Stimulated activated CD8-positive, alpha-beta memory T cell treated with anti-CD3 and anti-CD28 coated beads, Interleukin-15, amount 100 ng/mL, for 1 hour (primary cell): ENCODE measurements at regions not wholly inside any gene's neighbourhood (a gene's known extent, or its start where the extent isn't known, plus 50 kb on each side); places are given as distances from the start of the nearest gene placed in this dataset.

Source experiments
- DNase-seq: peaks from one replicate; pipeline ENCODE4 v3.0.0-alpha.2; 2020; ENCODE audit warnings: low read depth

GRCh38 chr18:2172881-2173280, 398.4 kb downstream of the METTL4 start:
- no peak for DNase-seq

GRCh38 chr18:2173486-2173885, 397.8 kb downstream of the METTL4 start:
- DNase-seq: no peak

GRCh38 chr18:2178036-2178435, 393.3 kb downstream of the METTL4 start:
- no peak for DNase-seq

- no peak for DNase-seq
These were observed 391.7 kb downstream of the METTL4 start for GRCh38 chr18:2179498-2180183.

- DNase-seq: no peak
These were observed 390.7 kb downstream of the METTL4 start for GRCh38 chr18:2180586-2180985.

DNA sequence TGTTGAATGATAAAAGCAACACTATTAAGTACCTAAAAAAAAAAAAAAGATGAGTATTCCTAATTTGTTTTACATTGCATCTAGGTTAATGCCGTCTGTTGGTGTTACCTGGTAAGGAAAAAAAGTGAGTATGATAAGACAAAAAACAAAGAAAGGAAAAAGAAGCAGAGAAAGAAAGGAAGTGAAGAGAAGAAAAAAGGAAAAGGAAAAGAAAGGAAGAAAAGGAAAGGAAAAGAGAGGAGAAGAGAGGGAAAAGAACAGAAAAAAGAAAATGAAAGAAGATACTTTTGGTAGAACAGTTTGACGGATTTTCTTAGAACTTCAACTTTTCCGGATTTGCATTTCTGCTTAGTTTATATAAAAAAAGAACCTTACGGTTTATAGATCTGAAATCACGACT, 387.9 kb downstream of the METTL4 start:
- DNase-seq: no peak

GRCh38 chr18:2186967-2187366, 384.3 kb downstream of the METTL4 start:
- no peak for DNase-seq

DNA sequence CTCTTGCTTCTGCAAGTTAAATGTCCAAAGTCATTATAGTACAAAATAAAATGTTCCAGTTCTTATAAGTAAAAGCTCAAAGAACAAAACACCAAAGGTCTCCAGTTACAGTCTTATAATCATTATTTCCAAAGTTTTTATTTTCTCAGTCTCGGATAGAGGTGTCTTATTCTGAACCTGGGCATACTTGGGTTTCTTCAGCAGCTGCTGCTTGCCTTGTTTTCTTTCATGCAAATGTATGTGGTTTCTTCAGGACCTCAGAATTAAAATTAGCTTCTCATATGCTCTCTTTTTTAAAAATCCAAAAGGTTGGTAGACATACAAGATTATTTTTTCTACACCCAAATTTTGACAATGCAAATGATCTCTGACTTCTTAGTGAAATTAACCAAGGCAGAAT, 383.0 kb downstream of the METTL4 start:
- no peak for DNase-seq

DNA sequence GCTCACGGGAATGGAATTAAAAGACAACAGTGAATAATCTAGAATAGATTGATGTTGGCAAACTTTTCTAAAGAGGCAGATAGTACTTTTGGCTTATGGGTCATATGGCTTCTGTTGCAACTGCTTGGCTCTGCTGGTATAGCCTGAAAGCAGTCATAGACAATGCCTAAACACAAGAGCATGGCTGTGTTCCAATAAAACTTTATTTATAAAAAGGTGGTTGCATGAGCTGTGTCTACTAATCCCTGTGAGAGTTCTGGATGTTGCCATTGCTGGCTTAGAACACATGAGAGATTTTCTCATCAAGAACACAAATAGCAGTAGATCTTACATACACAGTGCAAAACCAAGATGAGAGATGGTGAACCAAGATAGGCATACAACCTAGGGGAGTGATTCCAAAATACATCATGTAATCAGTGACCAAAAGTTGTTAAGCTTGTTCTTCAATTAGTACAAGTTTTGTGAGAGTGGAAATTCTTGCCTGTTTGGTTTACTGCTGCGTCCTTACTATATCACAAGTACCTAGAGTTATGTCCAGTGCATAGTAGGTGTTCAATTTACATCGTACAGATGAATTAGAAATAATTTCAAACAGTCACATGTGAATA, 380.0 kb downstream of the METTL4 start:
- no peak for DNase-seq

- no peak for DNase-seq
These were observed 378.7 kb downstream of the METTL4 start for GRCh38 chr18:2192562-2192961.

- no peak for DNase-seq
These were observed 373.4 kb downstream of the METTL4 start for GRCh38 chr18:2197946-2198345.

DNA sequence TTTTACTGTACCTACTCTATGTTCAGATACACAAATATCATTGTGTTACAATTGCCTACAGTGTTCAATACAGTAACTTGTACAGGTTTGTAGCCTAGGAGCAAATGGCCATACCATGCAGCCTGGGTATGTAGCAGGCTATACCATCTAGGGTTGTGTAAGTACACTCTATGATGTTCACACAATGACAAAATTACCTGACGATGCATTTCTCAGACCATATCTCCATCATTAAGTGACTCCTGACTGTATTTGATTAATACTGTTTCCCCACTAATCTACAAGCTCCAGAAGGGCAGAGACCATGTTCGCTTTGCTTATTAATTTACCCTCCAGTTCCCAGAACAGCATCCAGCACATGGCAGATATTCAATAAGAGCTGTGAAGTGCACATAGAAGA, 372.2 kb downstream of the METTL4 start:
- DNase-seq: no peak

DNA sequence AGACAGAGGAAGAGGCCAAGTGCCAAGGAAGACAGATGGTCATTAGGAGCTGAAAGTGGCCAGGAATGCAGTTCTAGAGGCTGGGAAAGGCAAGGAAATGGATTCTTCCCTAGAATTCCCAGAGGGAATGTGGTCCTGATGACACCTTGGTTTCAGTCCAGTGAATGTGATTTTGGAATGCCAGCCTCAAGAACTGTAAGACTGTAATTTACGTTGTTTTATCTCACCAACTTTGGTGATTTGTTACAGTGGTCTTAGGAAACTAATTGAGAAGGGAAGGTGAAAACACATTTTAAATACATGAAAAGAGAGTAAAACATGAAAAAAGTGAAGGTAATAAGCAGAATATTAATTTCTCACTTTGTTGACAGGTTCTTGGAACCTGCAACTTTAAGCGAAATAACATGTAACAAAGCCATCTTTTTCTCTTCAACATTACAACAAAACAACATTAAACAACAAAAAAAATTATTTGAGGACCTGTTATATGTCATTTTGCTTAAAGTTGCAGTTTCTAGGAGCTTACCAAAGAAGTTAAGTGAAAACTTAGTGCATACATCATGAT, 370.2 kb downstream of the METTL4 start:
- no peak for DNase-seq

DNA sequence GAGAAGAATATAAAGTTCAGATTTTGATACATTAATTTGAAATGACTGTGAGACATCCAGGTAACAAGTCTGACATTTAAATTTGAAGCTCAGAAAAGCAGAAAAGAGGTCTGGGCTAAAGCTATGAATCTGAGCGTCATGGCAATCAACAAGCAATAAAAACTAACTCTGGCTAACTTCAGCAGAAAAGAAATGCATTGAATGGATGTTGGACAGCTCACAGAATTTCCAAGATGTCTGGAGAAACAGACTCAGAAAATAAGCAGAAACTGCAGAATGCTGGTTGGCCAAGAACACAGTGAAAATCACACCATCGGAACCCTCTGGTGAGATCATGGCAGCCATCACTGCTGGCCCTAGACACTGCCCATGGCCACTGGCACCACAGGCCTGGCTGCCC, 366.6 kb downstream of the METTL4 start:
- DNase-seq: no peak

DNA sequence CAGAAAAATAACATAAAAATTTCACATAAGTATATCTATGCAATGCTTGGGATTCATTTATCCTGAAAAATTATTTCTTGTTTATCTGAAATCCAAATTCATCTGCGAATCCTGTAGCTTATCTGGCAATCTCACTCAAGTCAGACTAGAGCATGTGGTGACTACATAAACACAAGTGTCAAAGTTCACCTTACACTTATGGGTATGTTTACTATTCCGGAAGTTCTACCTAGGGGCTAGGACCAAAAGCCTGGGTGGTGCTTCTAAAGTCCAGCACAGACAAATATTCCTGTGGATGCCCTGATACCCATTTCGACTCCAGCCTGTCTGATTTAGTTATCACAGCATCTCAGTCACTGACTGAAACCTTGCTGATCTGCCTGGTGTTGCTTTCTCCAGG, 364.0 kb downstream of the METTL4 start:
- DNase-seq: no peak

DNA sequence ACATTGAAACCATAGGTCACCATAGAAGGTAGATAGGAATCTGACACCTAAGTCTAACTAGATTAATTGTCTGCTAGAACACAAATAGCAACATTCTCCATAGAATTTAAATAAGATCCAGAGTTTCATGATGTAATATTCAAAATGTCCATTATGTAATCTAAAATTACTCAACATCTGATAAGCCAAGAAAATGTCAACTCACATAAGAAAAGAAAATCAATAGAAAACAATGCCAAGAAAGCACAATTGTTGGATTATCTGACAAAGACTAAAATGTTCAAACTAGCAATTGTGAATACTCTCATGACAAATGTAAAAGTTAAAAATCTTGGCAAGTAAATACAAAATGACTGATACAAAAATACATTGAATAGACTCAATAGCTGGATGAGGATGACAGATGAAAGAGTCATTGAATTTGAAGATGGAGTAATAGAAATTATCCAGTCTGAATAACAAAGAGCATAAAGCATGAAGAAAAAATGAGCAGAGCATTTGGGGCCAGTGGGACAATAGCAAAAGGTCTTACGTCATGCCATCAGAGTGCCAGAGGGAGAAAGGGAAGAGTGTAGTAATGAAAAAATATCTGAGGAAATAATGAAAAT, 358.6 kb downstream of the METTL4 start:
- no peak for DNase-seq

DNA sequence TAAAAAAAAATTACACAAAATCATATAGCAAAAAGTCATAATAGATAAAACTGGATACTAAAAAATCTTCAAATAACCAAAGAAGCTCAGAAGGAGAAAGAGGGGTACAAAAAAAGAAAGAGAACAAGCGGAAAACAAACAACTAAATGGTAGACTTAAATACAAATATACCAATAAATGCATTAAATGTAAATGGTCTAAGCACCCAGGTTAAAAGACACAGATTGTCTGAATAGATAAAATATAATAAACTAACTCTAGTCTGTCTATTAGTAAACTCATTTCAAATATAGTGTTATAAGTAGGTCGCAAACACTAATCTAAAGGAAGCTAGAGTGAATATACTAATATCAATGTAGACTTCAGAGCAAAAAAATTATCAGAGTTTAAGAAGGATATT, 357.4 kb downstream of the METTL4 start:
- DNase-seq: no peak

DNA sequence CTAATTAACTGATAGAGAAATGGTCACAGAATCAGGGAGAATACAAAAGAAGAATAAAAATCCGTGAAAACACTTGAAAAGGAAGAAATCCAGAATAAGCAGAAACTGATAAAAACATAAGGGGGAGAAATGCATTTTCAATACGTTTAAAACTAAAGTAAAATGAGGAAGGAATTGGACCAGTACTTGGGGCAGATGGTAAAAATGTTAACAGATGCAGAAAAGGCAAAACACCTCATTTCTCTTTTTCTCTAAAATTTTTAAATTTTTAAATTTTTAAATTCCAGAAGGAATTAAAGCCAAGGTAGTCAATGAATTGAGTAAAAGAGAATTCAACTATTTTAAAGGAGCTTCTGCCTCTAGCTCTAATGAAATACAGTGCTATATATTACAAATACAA, 353.9 kb downstream of the METTL4 start:
- no peak for DNase-seq

DNA sequence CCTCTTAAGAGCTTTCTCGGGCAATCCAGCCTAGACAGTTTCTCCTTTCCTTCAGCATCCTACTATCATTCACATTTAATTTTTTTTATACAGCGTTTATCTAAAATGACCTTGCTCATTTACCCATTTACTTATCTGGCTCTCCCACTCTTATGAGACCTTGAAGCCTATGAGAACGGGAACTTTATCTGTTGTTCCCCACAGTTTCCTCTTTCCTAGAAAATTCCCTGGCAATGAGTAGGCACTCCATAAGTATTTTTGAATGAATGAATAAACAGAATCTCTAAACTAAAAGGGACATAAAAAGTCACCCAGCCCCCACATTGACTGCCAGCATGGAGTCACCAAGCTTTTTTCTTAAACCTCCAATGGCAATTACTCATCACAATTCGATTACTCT, 353.2 kb downstream of the METTL4 start:
- no peak for DNase-seq

GRCh38 chr18:2219706-2220105, 351.6 kb downstream of the METTL4 start:
- DNase-seq: no peak

- DNase-seq: no peak
These were observed 348.8 kb downstream of the METTL4 start for GRCh38 chr18:2222270-2223185.

GRCh38 chr18:2223449-2223848, 347.9 kb downstream of the METTL4 start:
- no peak for DNase-seq
